ENCODE measurements at regions not wholly inside any gene's neighbourhood (a gene's known extent, or its start where the extent isn't known, plus 50 kb on each side); places are given as distances from the start of the nearest gene placed in this dataset.

- H3K36me3 ChIP-seq (ENCODE audit: insufficient read depth, low read length), result no peaks in the 10 kb centered on the region
- Mint-ChIP-seq H3K27me3 (no peaks in the 10 kb centered on the region), H3K4me3 (no peak overlapping the region), H3K9me3 (peaks cover 2% of the 10 kb centered on the region), H3K4me1 (ENCODE audit: low read depth) (no peaks in the 10 kb centered on the region), H3K36me3 (ENCODE audit: low read depth) (no peaks in the 10 kb centered on the region), H3K27ac (no peak overlapping the region)
- TF ChIP-seq CTCF (IDR thresholded peaks at IDR 0.05), result no peak
- DNase-seq, result no peak
- H3K27me3 ChIP-seq (ENCODE audit: control insufficient read depth in 1 of 2, insufficient read depth in 2 of 2, low read length in 2 of 2), result no peaks in the 10 kb centered on the region
- H3K4me3 ChIP-seq (ENCODE audit: low read length), result no peak overlapping the region
- H3K9me3 ChIP-seq (ENCODE audit: control insufficient read depth in 1 of 2, insufficient read depth in 1 of 2, low read length in 2 of 2), result peaks cover 0 to 3% of the 10 kb centered on the region in 2 experiments
- no peak overlapping the region for H3K27ac ChIP-seq (ENCODE audit: low read depth in 1 of 2, low read length in 2 of 2)
- POLR2A ChIA-PET, result no interaction called here
- no peak for ATAC-seq (ENCODE audit: poor library complexity)
- no peaks in the 10 kb centered on the region for H3K4me1 ChIP-seq (ENCODE audit: insufficient read depth, low read length)
- CTCF ChIA-PET, result no interaction called here
- intact Hi-C loops (cut with DNase I, micrococcal nuclease), result no loop called here
Observed at GRCh38 chr7:81206667-81207360, 288.0 kb upstream of the SEMA3C start.

GRCh38 chr7:81206217-81206616, 287.4 kb upstream of the SEMA3C start:
- DNase-seq (no peak), ATAC-seq (ENCODE audit: poor library complexity) (no peak)
- Histone ChIP-seq H3K4me3 (ENCODE audit: low read length) (no peak overlapping the region), H3K9me3 (ENCODE audit: control insufficient read depth in 1 of 2, insufficient read depth in 1 of 2, low read length in 2 of 2) (peaks cover 0 to 3% of the 10 kb centered on the region in 2 experiments), H3K36me3 (ENCODE audit: insufficient read depth, low read length) (no peaks in the 10 kb centered on the region), H3K27ac (ENCODE audit: low read depth in 1 of 2, low read length in 2 of 2) (no peak overlapping the region), H3K4me1 (ENCODE audit: insufficient read depth, low read length) (no peaks in the 10 kb centered on the region), H3K27me3 (ENCODE audit: control insufficient read depth in 1 of 2, insufficient read depth in 2 of 2, low read length in 2 of 2) (no peaks in the 10 kb centered on the region)
- POLR2A ChIA-PET, result no interaction called here
- Mint-ChIP-seq H3K27ac (no peak overlapping the region), H3K27me3 (no peaks in the 10 kb centered on the region), H3K4me3 (no peak overlapping the region), H3K4me1 (ENCODE audit: low read depth) (no peaks in the 10 kb centered on the region), H3K36me3 (ENCODE audit: low read depth) (no peaks in the 10 kb centered on the region), H3K9me3 (peaks cover 2% of the 10 kb centered on the region)
- CTCF ChIA-PET, result no interaction called here
- TF ChIP-seq CTCF (IDR thresholded peaks at IDR 0.05), result no peak
- intact Hi-C loops (cut with DNase I, micrococcal nuclease), result no loop called here

- Mint-ChIP-seq H3K4me1 (ENCODE audit: low read depth) (no peaks in the 10 kb centered on the region), H3K4me3 (no peak overlapping the region), H3K36me3 (ENCODE audit: low read depth) (no peaks in the 10 kb centered on the region), H3K9me3 (peaks cover 5% of the 10 kb centered on the region), H3K27me3 (no peaks in the 10 kb centered on the region), H3K27ac (no peak overlapping the region)
- DNase-seq (no peak), ATAC-seq (ENCODE audit: poor library complexity) (no peak)
- Histone ChIP-seq H3K4me1 (ENCODE audit: insufficient read depth, low read length) (no peaks in the 10 kb centered on the region), H3K36me3 (ENCODE audit: insufficient read depth, low read length) (no peaks in the 10 kb centered on the region), H3K27ac (ENCODE audit: low read depth in 1 of 2, low read length in 2 of 2) (no peak overlapping the region), H3K4me3 (ENCODE audit: low read length) (no peak overlapping the region), H3K27me3 (ENCODE audit: control insufficient read depth in 1 of 2, insufficient read depth in 2 of 2, low read length in 2 of 2) (no peaks in the 10 kb centered on the region), H3K9me3 (ENCODE audit: control insufficient read depth in 1 of 2, insufficient read depth in 1 of 2, low read length in 2 of 2) (peaks cover 0 to 3% of the 10 kb centered on the region in 2 experiments)
- intact Hi-C loops (cut with DNase I, micrococcal nuclease), result no loop called here
- ChIA-PET CTCF (no interaction called here), POLR2A (no interaction called here)
- no peak for TF ChIP-seq CTCF (IDR thresholded peaks at IDR 0.05)
Observed at GRCh38 chr7:81201188-81201587, 282.3 kb upstream of the SEMA3C start.
